A673 (cell line): ENCODE measurements at regions not wholly inside any gene's neighbourhood (a gene's known extent, or its start where the extent isn't known, plus 50 kb on each side); places are given as distances from the start of the nearest gene placed in this dataset.

Experiments used
- BruUV-seq: library from RNA; stranded (reverse); fragments of 400-500 nt; replicated peaks from 2 replicates; lab custom pipeline; 2021; lab: Mats Ljungman, UMichigan
- CTCF ChIA-PET: fragments of 300-600 bp; sonication (Branson Sonifier 250); formaldehyde crosslinking; loops from one replicate; lab custom pipeline; 2022; ENCODE audit warnings: antibody characterized with exemption; lab: Charles Lee
- POLR2A ChIA-PET: fragments of 300-600 bp; sonication (Branson Sonifier 250); formaldehyde crosslinking; loops from one replicate; lab custom pipeline; 2022; ENCODE audit warnings: antibody characterized with exemption; ENCODE audit not compliant: low non-redundant PET; lab: Charles Lee
- DNase-seq: peaks from one replicate; pipeline ENCODE4 v3.0.0-alpha.2; 2015; ENCODE audit warnings: low spot score
- H3K27ac ChIP-seq: fragments of 200-600 bp; sonication (generic); 2 replicates; pipeline ENCODE4 v1.5.1; 2016; ENCODE audit warnings: mixed run types, low read depth, mild to moderate bottlenecking, mixed read lengths, antibody characterized with exemption, low read length; ENCODE audit not compliant: poor library complexity, severe bottlenecking
- H3K27me3 ChIP-seq: fragments of 200-600 bp; sonication (generic); replicated peaks from 2 replicates; pipeline ENCODE4 v1.6.1; 2017; ENCODE audit warnings: mixed run types, low read depth, mild to moderate bottlenecking, mixed read lengths, antibody characterized with exemption, low read length; ENCODE audit not compliant: insufficient read depth, poor library complexity
- H3K36me3 ChIP-seq: fragments of 200-600 bp; sonication (generic); 2 replicates; pipeline ENCODE4 v1.6.1; 2016; ENCODE audit warnings: mixed run types, mild to moderate bottlenecking, mixed read lengths, antibody characterized with exemption, low read length; ENCODE audit not compliant: insufficient read depth, poor library complexity, severe bottlenecking
- H3K4me1 ChIP-seq: fragments of 200-600 bp; sonication (generic); 2 replicates; pipeline ENCODE4 v1.6.1; 2017; ENCODE audit warnings: mixed run types, mild to moderate bottlenecking, mixed read lengths, antibody characterized with exemption, low read length; ENCODE audit not compliant: insufficient read depth, poor library complexity, severe bottlenecking
- H3K4me3 ChIP-seq: fragments of 200-600 bp; sonication (generic); 2 replicates; pipeline ENCODE4 v1.5.1; 2016; ENCODE audit warnings: low read depth, mixed run types, mild to moderate bottlenecking, mixed read lengths, low read length; ENCODE audit not compliant: poor library complexity, severe bottlenecking
- H3K9me3 ChIP-seq: fragments of 200-600 bp; sonication (generic); 2 replicates; pipeline ENCODE4 v1.6.1; 2016; ENCODE audit warnings: mixed run types, low read depth, mild to moderate bottlenecking, mixed read lengths, antibody characterized with exemption, low read length; ENCODE audit not compliant: poor library complexity, severe bottlenecking
- EZH2 ChIP-seq: fragments of 200-600 bp; sonication (generic); IDR thresholded peaks from 2 replicates; pipeline ENCODE4 v1.6.1; 2017; ENCODE audit warnings: borderline replicate concordance, low read depth, mild to moderate bottlenecking, mixed read lengths, antibody characterized with exemption, low read length; ENCODE audit not compliant: poor library complexity, severe bottlenecking
- intact Hi-C: fragments of 100-400 bp; cut with micrococcal nuclease; formaldehyde crosslinking; loops from one replicate; pipeline ENCODE4 v1.10.0; 2022; ENCODE audit not compliant: unreplicated experiment
- TF ChIP-seq, protein P1 (sequence below): fragments of 300-800, 200-600 bp; sonication (generic); conservative IDR thresholded peaks from 2 replicates; pipeline ENCODE4 v1.5.1; 2017; ENCODE audit warnings: low read depth, mild to moderate bottlenecking, antibody characterized with exemption, low read length, moderate library complexity, mixed read lengths

DNA sequence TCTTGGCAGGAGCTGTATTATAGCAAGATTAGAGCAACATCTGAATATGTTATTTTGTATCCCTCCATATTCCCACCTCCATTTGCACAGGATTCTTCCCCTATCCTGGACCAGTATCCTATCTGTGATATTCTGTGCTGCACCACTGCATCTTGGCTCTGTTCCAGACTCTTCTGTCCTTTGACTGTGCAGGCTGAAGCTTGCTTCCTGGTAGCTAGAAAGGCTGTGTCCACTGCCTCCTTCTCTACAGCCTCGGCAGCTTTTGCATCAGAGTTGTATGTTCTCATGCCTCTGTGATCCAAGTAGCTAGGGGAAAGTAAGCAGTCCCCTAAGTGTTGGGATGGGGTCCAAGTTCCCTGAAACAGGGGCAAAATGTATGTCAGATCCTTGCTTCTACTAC is 104.1 kb downstream of the GAS1 start:
- Histone ChIP-seq H3K4me1 (no peaks in the 10 kb centered on the region), H3K27me3 (no peaks in the 10 kb centered on the region), H3K36me3 (no peaks in the 10 kb centered on the region), H3K9me3 (no peaks in the 10 kb centered on the region), H3K27ac (no peak overlapping the region), H3K4me3 (no peak overlapping the region)
- ChIA-PET CTCF (no interaction called here), POLR2A (no interaction called here)
- TF ChIP-seq, protein P1, sequence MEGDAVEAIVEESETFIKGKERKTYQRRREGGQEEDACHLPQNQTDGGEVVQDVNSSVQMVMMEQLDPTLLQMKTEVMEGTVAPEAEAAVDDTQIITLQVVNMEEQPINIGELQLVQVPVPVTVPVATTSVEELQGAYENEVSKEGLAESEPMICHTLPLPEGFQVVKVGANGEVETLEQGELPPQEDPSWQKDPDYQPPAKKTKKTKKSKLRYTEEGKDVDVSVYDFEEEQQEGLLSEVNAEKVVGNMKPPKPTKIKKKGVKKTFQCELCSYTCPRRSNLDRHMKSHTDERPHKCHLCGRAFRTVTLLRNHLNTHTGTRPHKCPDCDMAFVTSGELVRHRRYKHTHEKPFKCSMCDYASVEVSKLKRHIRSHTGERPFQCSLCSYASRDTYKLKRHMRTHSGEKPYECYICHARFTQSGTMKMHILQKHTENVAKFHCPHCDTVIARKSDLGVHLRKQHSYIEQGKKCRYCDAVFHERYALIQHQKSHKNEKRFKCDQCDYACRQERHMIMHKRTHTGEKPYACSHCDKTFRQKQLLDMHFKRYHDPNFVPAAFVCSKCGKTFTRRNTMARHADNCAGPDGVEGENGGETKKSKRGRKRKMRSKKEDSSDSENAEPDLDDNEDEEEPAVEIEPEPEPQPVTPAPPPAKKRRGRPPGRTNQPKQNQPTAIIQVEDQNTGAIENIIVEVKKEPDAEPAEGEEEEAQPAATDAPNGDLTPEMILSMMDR, result no peak
- TF ChIP-seq EZH2, result no peak
- no peak for DNase-seq
- BruUV-seq, result no TSS peak
- intact Hi-C loops, result no loop called here

DNA sequence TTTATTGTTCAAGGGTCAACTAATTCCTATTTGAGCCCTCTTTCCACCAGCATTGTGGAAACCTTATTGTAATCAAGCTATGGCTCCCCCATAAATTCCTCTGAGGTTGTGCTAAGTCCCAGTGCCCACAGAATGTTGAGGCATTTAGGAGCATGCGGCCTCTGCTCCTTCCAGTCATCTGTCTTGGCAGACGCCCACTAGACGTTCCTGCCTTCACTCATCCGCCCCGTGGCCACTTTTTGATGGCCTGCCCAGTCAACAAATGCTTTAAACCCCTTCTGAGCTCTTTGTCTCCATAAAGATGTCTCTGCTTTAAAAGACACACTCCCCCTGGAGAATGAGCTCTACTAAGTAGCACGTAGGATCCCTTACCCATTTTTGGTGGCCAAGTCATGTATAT is 104.7 kb downstream of the GAS1 start:
- Histone ChIP-seq H3K4me1 (no peaks in the 10 kb centered on the region), H3K27me3 (no peaks in the 10 kb centered on the region), H3K9me3 (no peaks in the 10 kb centered on the region), H3K27ac (no peak overlapping the region), H3K4me3 (no peak overlapping the region), H3K36me3 (no peaks in the 10 kb centered on the region)
- ChIA-PET POLR2A (no interaction called here), CTCF (no interaction called here)
- BruUV-seq, result no TSS peak
- intact Hi-C loops, result no loop called here
- DNase-seq, result no peak
- TF ChIP-seq, protein P1, result no peak
- no peak for TF ChIP-seq EZH2

DNA sequence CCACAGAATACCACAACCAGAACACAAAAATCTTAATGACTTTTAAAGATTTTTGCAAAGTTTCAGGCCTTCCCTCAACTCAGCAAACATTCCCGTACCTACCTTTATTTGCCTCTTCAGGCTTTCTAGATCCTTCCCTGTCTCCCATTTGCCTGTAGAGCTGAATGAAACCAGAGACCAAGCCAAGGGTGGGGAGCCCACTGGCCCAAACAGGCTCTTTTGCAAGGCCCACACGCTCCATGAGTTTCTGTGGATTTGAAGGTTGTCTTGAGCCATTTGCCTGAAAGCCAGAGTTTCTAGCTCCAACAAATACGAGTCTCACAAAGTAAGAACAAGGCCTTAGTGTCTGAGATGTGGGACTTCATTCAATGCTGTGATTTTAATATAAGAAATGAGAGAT is 107.8 kb downstream of the GAS1 start:
- Histone ChIP-seq H3K27me3 (no peaks in the 10 kb centered on the region), H3K36me3 (no peaks in the 10 kb centered on the region), H3K4me3 (no peak overlapping the region), H3K9me3 (no peaks in the 10 kb centered on the region), H3K27ac (no peak overlapping the region), H3K4me1 (no peaks in the 10 kb centered on the region)
- intact Hi-C loops, result no loop called here
- BruUV-seq, result no TSS peak
- no peak for DNase-seq
- POLR2A ChIA-PET, result no interaction called here
- TF ChIP-seq EZH2, result no peak
- TF ChIP-seq, protein P1, result no peak
- CTCF ChIA-PET, result no interaction called here
